GM19238 (cell line): ENCODE measurements at regions not wholly inside any gene's neighbourhood (a gene's known extent, or its start where the extent isn't known, plus 50 kb on each side); places are given as distances from the start of the nearest gene placed in this dataset.

Experiments used
- DNase-seq: peaks from one replicate; pipeline ENCODE4 v3.0.0; 2011; ENCODE audit warnings: low spot score; ENCODE audit not compliant: insufficient read length

DNA sequence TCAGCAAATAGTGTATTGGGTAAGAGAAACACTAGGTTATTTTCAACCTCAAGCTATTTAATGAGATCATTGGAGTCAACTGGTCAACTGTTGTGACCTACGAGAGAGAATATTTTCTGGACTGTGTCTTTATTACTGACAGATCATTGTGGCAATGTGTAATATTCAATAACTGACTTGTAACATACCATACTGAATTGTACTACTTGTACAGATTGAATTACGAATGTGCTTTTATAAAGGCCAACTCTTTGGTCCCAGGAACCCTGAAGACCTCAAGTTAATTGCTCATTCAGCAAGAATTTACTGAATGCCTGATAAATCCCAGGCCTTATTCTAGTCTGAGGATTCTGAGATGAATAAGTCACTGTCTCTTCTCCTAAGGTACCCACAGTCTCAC lies 56.1 kb upstream of the CAMK1G start:
- no peak for DNase-seq

DNA sequence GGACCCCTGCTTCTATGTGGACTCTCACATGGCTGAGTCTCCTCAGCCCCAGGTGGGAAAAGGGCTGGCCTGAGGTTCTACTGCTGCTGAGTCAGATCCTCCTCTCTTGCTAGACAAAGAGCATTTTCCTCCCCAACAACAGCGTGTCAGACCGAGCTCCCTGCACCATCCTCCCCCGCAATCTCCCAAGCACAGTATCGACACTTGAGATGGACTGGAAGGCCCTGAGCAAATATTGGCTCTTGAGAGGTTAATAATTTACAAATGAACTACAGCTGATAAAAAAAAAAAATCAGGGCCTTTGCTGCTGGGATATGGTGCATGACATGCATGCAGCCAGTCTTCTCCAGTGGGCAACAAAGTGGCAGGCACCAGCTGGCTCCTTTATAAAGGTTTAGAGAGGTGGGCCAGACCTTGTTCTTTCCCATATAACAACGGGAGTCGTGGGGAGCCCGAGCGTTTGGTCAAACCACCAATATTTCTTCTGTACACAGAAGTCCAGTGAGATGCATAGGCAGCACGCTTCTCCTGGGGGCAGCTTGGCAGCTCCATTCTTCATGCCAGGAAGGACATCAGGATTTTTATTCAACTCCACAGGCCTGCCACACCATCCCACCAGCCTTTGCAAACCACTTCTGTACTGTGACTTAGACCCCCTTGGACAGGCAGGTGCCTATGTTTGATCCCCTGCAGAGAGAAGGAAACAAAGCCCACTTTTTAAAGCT lies 55.4 kb upstream of the CAMK1G start:
- DNase-seq = no peak

DNA sequence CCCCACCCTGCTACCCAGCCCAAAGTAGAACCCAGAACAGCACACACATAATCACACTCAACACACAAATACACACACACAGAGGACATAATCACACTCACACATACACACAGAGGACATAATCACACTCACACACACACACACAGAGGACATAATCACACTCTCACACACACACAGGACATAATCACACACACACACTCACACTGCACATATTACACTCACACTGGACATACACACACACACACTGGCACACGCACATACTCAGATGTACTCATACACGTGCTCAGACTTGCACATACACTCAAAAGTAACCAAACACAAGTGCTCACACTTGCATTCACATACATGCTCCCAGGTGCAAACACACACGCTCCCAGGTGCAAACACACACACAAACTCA lies 54.3 kb upstream of the CAMK1G start:
- no peak for DNase-seq

DNA sequence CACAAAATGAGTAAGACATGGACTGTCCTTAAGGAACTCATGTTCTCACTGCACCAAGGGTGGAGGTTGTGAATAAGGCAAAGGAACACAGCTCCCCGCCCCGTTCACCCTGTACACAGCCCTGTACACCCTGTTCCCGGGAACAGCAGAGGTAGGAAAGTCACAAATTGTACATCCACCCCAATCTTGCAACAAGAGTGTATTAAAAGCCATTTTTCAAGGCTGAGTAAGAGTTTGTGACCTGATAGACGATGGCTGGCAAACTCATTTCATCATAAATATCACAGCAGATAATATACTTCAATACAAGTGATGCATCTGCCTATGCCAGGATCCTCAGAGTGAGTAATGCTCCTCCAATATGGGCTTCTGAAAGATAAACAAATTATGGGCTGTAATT lies 52.5 kb upstream of the CAMK1G start:
- DNase-seq = no peak

DNA sequence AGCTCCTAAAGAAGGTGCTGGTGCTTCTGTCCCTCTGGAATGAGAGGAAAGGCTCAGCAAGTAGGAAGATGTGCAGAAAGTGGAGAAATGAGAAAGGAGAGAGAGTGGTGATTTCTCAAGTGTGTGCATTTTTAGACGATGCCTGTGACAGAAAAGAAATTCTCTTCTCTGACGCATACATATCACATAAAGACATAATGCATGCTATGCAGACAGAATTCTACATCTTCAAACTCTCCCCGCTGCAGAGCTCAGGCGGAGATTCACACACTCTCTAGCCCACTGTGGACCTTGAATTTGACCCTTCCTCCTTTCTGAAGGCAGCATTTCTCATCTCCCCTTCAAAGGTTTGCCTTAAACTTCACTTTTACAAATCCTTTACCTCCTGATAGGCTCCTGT lies 52.0 kb upstream of the CAMK1G start:
- no peak for DNase-seq
